Body of pancreas (tissue), 4 donors: ENCODE measurements at regions not wholly inside any gene's neighbourhood (a gene's known extent, or its start where the extent isn't known, plus 50 kb on each side); places are given as distances from the start of the nearest gene placed in this dataset.

Experiments
- ATAC-seq: fragments of 150-250 bp; one replicate; pipeline ENCODE4 v1.9.1; 2016
- DNase-seq, 4 donors: peaks; one replicate each; pipeline ENCODE4 v3.0.0-alpha.2; 2019
- H3K27ac ChIP-seq, 4 donors: fragments of 200-600 bp; sonication (generic); 1 replicate in 3 of 4; 2 replicates in 1 of 4; pipeline versions ENCODE4 v1.5.1 to v1.6.1; 2016 to 2019; ENCODE audit warnings: mild to moderate bottlenecking in 1 of 4, mixed read lengths in 1 of 4, moderate library complexity in 1 of 4
- H3K27me3 ChIP-seq, 2 donors: fragments of 200-600 bp; sonication (generic); one replicate each; pipeline ENCODE4 v1.6.0; 2016; ENCODE audit warnings: mild to moderate bottlenecking in 1 of 2
- H3K36me3 ChIP-seq, 2 donors: fragments of 200-600 bp; sonication (generic); replicated peaks in 1 of 2; 2 replicates each; pipeline ENCODE4 v1.5.1; 2016; ENCODE audit warnings: low read depth in 2 of 2; ENCODE audit not compliant: insufficient read depth in 1 of 2
- H3K4me1 ChIP-seq: fragments of 200-600 bp; sonication (generic); one replicate; pipeline ENCODE4 v1.6.0; 2016
- H3K4me3 ChIP-seq, 2 donors: fragments of 200-600 bp; sonication (generic); 1 replicate in 1 of 2; 2 replicates in 1 of 2; pipeline ENCODE4 v1.5.1; 2016 to 2019
- H3K9me3 ChIP-seq, 3 donors: fragments of 200-600 bp; sonication (generic); 1 replicate in 2 of 3; 2 replicates in 1 of 3; pipeline ENCODE4 v1.5.1; 2016
- POLR2A ChIP-seq, 3 donors: fragments of 450-650 bp; IDR thresholded peaks; one replicate each; pipeline ENCODE4 v1.6.1; 2016; ENCODE audit warnings: antibody characterized with exemption in 3 of 3, mild to moderate bottlenecking in 2 of 3
- WGBS, 2 donors: methylation state at CpG; one replicate each; pipeline ENCODE4 v1.1.5; 2017; 5-methylcytosine and 5-hydroxymethylcytosine counted together
- intact Hi-C: fragments of 100-400 bp; cut with DNase I; formaldehyde crosslinking; loops from one replicate; pipeline ENCODE4 v1.15.1; 2023
- TF ChIP-seq, protein P1 (sequence below), 7 experiments: fragments of 450-650 bp in 4 of 7; fragments of 200-600 bp in 3 of 7; sonication (generic) in 3 of 7; IDR thresholded peaks; one replicate each; pipeline ENCODE4 v1.5.1; 2016 to 2019; ENCODE audit warnings: antibody characterized with exemption in 7 of 7

DNA sequence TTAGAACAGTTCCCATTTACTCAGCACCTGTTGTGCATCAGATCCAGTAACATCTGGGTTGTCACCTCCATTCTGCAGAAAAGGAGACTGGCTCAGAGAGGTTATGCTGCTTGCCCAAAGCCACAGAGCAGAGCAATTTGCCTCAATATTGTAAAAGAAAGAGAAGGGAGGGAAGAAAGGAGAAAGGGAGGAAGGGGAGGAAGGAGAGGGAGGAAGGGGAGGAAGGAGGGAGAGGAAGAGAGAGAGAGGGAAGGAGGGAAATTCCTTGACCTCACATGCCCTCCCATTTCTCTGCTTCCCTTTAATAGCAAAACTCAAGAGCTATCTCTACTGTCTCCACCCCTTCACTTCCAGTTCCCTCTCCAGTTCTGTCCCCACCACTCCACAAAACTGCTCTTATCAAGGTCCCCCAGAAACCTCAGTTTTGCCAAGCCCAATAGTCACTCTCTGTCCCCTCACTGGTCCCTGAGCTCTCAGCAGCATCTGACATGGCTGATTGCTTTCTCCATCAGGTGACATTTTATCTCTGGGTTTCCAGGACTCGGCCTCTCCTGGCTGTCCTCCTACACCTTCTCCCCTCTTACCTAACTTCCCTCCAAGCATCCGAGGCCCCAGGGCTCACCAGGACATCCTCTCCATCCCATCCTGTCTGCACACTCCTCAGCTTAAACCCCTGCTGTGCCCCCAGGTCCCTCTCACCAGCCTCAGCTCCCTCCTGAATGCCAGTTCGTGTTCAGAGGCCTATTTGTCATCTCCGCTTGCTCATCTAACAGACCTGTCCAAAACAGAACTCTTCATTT, 104.7 kb upstream of the LINGO1 start:
- H3K27ac ChIP-seq, result no peak overlapping the region
- 40 to 50% methylated on average over 4 of the region's 4 CpGs for WGBS, 2 donors
- H3K4me1 ChIP-seq, result no peaks in the 10 kb centered on the region
- ATAC-seq, result no peak
- TF ChIP-seq, protein P1, sequence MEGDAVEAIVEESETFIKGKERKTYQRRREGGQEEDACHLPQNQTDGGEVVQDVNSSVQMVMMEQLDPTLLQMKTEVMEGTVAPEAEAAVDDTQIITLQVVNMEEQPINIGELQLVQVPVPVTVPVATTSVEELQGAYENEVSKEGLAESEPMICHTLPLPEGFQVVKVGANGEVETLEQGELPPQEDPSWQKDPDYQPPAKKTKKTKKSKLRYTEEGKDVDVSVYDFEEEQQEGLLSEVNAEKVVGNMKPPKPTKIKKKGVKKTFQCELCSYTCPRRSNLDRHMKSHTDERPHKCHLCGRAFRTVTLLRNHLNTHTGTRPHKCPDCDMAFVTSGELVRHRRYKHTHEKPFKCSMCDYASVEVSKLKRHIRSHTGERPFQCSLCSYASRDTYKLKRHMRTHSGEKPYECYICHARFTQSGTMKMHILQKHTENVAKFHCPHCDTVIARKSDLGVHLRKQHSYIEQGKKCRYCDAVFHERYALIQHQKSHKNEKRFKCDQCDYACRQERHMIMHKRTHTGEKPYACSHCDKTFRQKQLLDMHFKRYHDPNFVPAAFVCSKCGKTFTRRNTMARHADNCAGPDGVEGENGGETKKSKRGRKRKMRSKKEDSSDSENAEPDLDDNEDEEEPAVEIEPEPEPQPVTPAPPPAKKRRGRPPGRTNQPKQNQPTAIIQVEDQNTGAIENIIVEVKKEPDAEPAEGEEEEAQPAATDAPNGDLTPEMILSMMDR (IDR thresholded peaks at IDR 0.05), result no peak
- no peak for TF ChIP-seq POLR2A (IDR thresholded peaks at IDR 0.05)
- H3K4me3 ChIP-seq, result no peak overlapping the region
- no peaks in the 10 kb centered on the region for H3K36me3 ChIP-seq
- no peaks in the 10 kb centered on the region for H3K27me3 ChIP-seq
- H3K9me3 ChIP-seq, result no peaks in the 10 kb centered on the region
- DNase-seq, result no peak
- intact Hi-C loops, result no loop called here

DNA sequence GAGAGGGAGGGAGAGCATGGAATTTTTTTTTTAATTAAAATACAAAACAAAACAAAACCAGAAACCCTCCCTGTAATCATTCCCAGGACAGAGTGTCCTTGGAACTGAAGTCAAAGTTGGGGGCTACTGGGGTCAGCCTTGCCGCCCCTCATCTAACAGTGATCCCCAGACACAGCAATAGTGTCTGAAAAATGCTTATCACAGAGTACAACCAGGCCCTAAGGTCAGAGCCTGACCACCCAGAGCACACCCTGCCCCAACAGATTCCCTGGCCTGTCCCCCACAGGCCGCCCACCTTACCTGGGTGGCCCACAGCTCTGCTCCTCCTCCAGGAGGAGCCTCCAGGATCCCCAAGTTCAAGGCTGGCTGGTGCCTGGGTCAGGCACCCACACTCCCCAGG, 101.6 kb upstream of the LINGO1 start:
- intact Hi-C loops, result no loop called here
- Histone ChIP-seq H3K27me3 (no peaks in the 10 kb centered on the region), H3K4me1 (no peaks in the 10 kb centered on the region), H3K36me3 (no peaks in the 10 kb centered on the region), H3K9me3 (no peaks in the 10 kb centered on the region), H3K4me3 (no peak overlapping the region), H3K27ac (no peak overlapping the region)
- 67 to 89% methylated on average over 1 to 2 of the region's 2 CpGs for WGBS, 2 donors
- TF ChIP-seq, protein P1 (IDR thresholded peaks at IDR 0.05), result no peak
- TF ChIP-seq POLR2A (IDR thresholded peaks at IDR 0.05), result no peak
- DNase-seq, result no peak
- ATAC-seq, result no peak

GRCh38 chr15:77733579-77734300, 101.0 kb upstream of the LINGO1 start:
- no peaks in the 10 kb centered on the region for H3K9me3 ChIP-seq
- ATAC-seq (no peak), DNase-seq (no peak)
- H3K27me3 ChIP-seq, result no peaks in the 10 kb centered on the region
- no peak for TF ChIP-seq POLR2A (IDR thresholded peaks at IDR 0.05)
- TF ChIP-seq, protein P1 (IDR thresholded peaks at IDR 0.05), result no peak
- 74 to 79% methylated on average over 14 to 18 of the region's 18 CpGs for WGBS, 2 donors
- intact Hi-C loops, result no loop called here
- no peak overlapping the region for H3K27ac ChIP-seq
- no peak overlapping the region for H3K4me3 ChIP-seq
- no peaks in the 10 kb centered on the region for H3K4me1 ChIP-seq
- no peaks in the 10 kb centered on the region for H3K36me3 ChIP-seq

- no peak for DNase-seq
- Histone ChIP-seq H3K4me1 (no peaks in the 10 kb centered on the region), H3K4me3 (no peak overlapping the region), H3K27ac (no peak overlapping the region), H3K9me3 (no peaks in the 10 kb centered on the region), H3K36me3 (no peaks in the 10 kb centered on the region), H3K27me3 (no peaks in the 10 kb centered on the region)
- TF ChIP-seq, protein P1 (IDR thresholded peaks at IDR 0.05), result no peak
- no peak for TF ChIP-seq POLR2A (IDR thresholded peaks at IDR 0.05)
- ATAC-seq, result no peak
- intact Hi-C loops, result no loop called here
- 48 to 67% methylated on average over 13 to 22 of the region's 22 CpGs for WGBS, 2 donors
Observed at GRCh38 chr15:77732514-77733335, 100.0 kb upstream of the LINGO1 start.
